Activated B cell treated with CpG ODN at 0.5 μM for 24 hours (primary cell): ENCODE measurements at regions not wholly inside any gene's neighbourhood (a gene's known extent, or its start where the extent isn't known, plus 50 kb on each side); places are given as distances from the start of the nearest gene placed in this dataset.

Source experiments
- ATAC-seq: fragments of 200-7000 bp; cut with Tn5 transposase; one replicate; pipeline ENCODE4 v1.10.0; 2021; ENCODE audit warnings: low read depth, mild to moderate bottlenecking, moderate library complexity
- CTCF ChIA-PET: fragments of 350-600 bp; sonication (Branson Sonifier 250); formaldehyde crosslinking; loops from one replicate; lab custom pipeline; 2021; ENCODE audit warnings: antibody characterized with exemption; lab: Charles Lee
- POLR2A ChIA-PET: fragments of 350-600 bp; sonication (Branson Sonifier 250); formaldehyde crosslinking; loops from one replicate; lab custom pipeline; 2021; ENCODE audit warnings: antibody characterized with exemption; lab: Charles Lee
- DNase-seq: peaks from one replicate; pipeline ENCODE4 v3.0.0; 2022
- H3K27ac Mint-ChIP-seq: one replicate; pipeline ENCODE4 v1.8.0; 2020; ENCODE audit warnings: mixed read lengths
- H3K27me3 Mint-ChIP-seq: one replicate; pipeline ENCODE4 v1.8.0; 2021; ENCODE audit warnings: mixed read lengths
- H3K36me3 Mint-ChIP-seq: one replicate; pipeline ENCODE4 v1.8.0; 2021; ENCODE audit warnings: low read depth, mixed read lengths
- H3K4me1 Mint-ChIP-seq: one replicate; pipeline ENCODE4 v1.8.0; 2021; ENCODE audit warnings: mixed read lengths
- H3K4me3 Mint-ChIP-seq: one replicate; pipeline ENCODE4 v1.8.0; 2020; ENCODE audit warnings: mild to moderate bottlenecking, mixed read lengths
- H3K9me3 Mint-ChIP-seq: one replicate; pipeline ENCODE4 v1.8.0; 2020; ENCODE audit warnings: mixed read lengths
- CTCF ChIP-seq: fragments of 200-600 bp; IDR thresholded peaks from one replicate; pipeline ENCODE4 v1.8.0; 2022; ENCODE audit warnings: antibody characterized with exemption, mild to moderate bottlenecking
- intact Hi-C: fragments of 100-400 bp; cut with micrococcal nuclease; formaldehyde crosslinking; loops from one replicate; pipeline ENCODE4 v1.15.1; 2024

GRCh38 chr1:199573047-199573446 lies 454.5 kb upstream of the NR5A2 start:
- H3K27me3 Mint-ChIP-seq: peaks cover 6% of the 10 kb centered on the region
- H3K36me3 Mint-ChIP-seq: no peaks in the 10 kb centered on the region
- H3K4me3 Mint-ChIP-seq: no peak overlapping the region
- POLR2A ChIA-PET: no interaction called here
- H3K9me3 Mint-ChIP-seq: no peaks in the 10 kb centered on the region
- CTCF ChIA-PET: no interaction called here
- no peak for DNase-seq
- no peak overlapping the region for H3K27ac Mint-ChIP-seq
- intact Hi-C loops: no loop called here
- no peak for TF ChIP-seq CTCF
- ATAC-seq: no peak
- peaks cover 13% of the 10 kb centered on the region for H3K4me1 Mint-ChIP-seq

- H3K4me1 Mint-ChIP-seq: peaks cover 6% of the 10 kb centered on the region
- intact Hi-C loops: no loop called here
- no peaks in the 10 kb centered on the region for H3K36me3 Mint-ChIP-seq
- no peak for TF ChIP-seq CTCF
- ChIA-PET CTCF (no interaction called here), POLR2A (no interaction called here)
- no peak overlapping the region for H3K4me3 Mint-ChIP-seq
- H3K9me3 Mint-ChIP-seq: no peaks in the 10 kb centered on the region
- peaks cover 6% of the 10 kb centered on the region for H3K27me3 Mint-ChIP-seq
- H3K27ac Mint-ChIP-seq: no peak overlapping the region
- DNase-seq (no peak), ATAC-seq (no peak)
Measured at GRCh38 chr1:199574950-199575349, 452.6 kb upstream of the NR5A2 start.

GRCh38 chr1:199580300-199580699 lies 447.2 kb upstream of the NR5A2 start:
- Mint-ChIP-seq H3K4me1 (no peaks in the 10 kb centered on the region), H3K9me3 (no peaks in the 10 kb centered on the region), H3K27ac (no peak overlapping the region), H3K4me3 (no peak overlapping the region), H3K36me3 (no peaks in the 10 kb centered on the region), H3K27me3 (peaks cover 5% of the 10 kb centered on the region)
- intact Hi-C loops: no loop called here
- no peak for DNase-seq
- ChIA-PET POLR2A (no interaction called here), CTCF (no interaction called here)
- TF ChIP-seq CTCF: no peak
- no peak for ATAC-seq

- peaks cover 3% of the 10 kb centered on the region for H3K27me3 Mint-ChIP-seq
- CTCF ChIA-PET: no interaction called here
- ATAC-seq (no peak), DNase-seq (no peak)
- no peaks in the 10 kb centered on the region for H3K36me3 Mint-ChIP-seq
- POLR2A ChIA-PET: no interaction called here
- TF ChIP-seq CTCF: no peak
- intact Hi-C loops: no loop called here
- no peak overlapping the region for H3K4me3 Mint-ChIP-seq
- peaks cover 3% of the 10 kb centered on the region for H3K4me1 Mint-ChIP-seq
- H3K9me3 Mint-ChIP-seq: no peaks in the 10 kb centered on the region
- no peak overlapping the region for H3K27ac Mint-ChIP-seq
Measured at GRCh38 chr1:199585392-199585791, 442.1 kb upstream of the NR5A2 start.

GRCh38 chr1:199590708-199591107 lies 436.8 kb upstream of the NR5A2 start:
- Mint-ChIP-seq H3K9me3 (no peaks in the 10 kb centered on the region), H3K27me3 (peaks cover 2% of the 10 kb centered on the region), H3K36me3 (no peaks in the 10 kb centered on the region), H3K4me3 (no peak overlapping the region), H3K27ac (no peak overlapping the region), H3K4me1 (peaks cover 5% of the 10 kb centered on the region)
- no peak for DNase-seq
- ChIA-PET CTCF (no interaction called here), POLR2A (no interaction called here)
- intact Hi-C loops: no loop called here
- no peak for ATAC-seq
- no peak for TF ChIP-seq CTCF
